ENCODE measurements at regions not wholly inside any gene's neighbourhood (a gene's known extent, or its start where the extent isn't known, plus 50 kb on each side); places are given as distances from the start of the nearest gene placed in this dataset.

GRCh38 chr5:113984928-113985327 lies 376.9 kb upstream of the KCNN2 start:
- Histone ChIP-seq H3K4me3 (no peak overlapping the region), H3K27ac (no peak overlapping the region), H3K27me3 (no peaks in the 10 kb centered on the region), H3K36me3 (no peaks in the 10 kb centered on the region), H3K9me3 (no peaks in the 10 kb centered on the region), H3K4me1 (no peaks in the 10 kb centered on the region)
- TF ChIP-seq CTCF (IDR thresholded peaks at IDR 0.05) (no peak), POLR2AphosphoS5 (IDR thresholded peaks at IDR 0.05) (no peak), EP300 (IDR thresholded peaks at IDR 0.05) (no peak), POLR2A (IDR thresholded peaks at IDR 0.05) (no peak)
- 14 to 33% (median 17%) methylated on average over 2 of the region's 2 CpGs for WGBS, 5 donors
- intact Hi-C loops (cut with DNase I; ENCODE audit: low total_unique reads), result no loop called here
- peak in 1 of 2 donors; percentile 5 for DNase-seq

GRCh38 chr5:113985505-113985904 lies 376.4 kb upstream of the KCNN2 start:
- H3K27ac ChIP-seq, result no peak overlapping the region
- no peaks in the 10 kb centered on the region for H3K9me3 ChIP-seq
- TF ChIP-seq EP300 (IDR thresholded peaks at IDR 0.05), result no peak
- TF ChIP-seq POLR2AphosphoS5 (IDR thresholded peaks at IDR 0.05), result no peak
- TF ChIP-seq CTCF (IDR thresholded peaks at IDR 0.05), result no peak
- no peak for TF ChIP-seq POLR2A (IDR thresholded peaks at IDR 0.05)
- intact Hi-C loops (cut with DNase I; ENCODE audit: low total_unique reads), result no loop called here
- no peak for DNase-seq
- 68 to 81% (median 74%) methylated on average over 4 of the region's 4 CpGs for WGBS, 5 donors
- no peak overlapping the region for H3K4me3 ChIP-seq
- no peaks in the 10 kb centered on the region for H3K27me3 ChIP-seq
- no peaks in the 10 kb centered on the region for H3K4me1 ChIP-seq
- no peaks in the 10 kb centered on the region for H3K36me3 ChIP-seq

- H3K36me3 ChIP-seq, result no peaks in the 10 kb centered on the region
- intact Hi-C loops (cut with DNase I; ENCODE audit: low total_unique reads), result no loop called here
- H3K4me3 ChIP-seq, result no peak overlapping the region
- DNase-seq, result no peak
- no peaks in the 10 kb centered on the region for H3K9me3 ChIP-seq
- no peaks in the 10 kb centered on the region for H3K27me3 ChIP-seq
- H3K4me1 ChIP-seq, result no peaks in the 10 kb centered on the region
- no peak overlapping the region for H3K27ac ChIP-seq
- no peak for TF ChIP-seq EP300 (IDR thresholded peaks at IDR 0.05)
- no peak for TF ChIP-seq POLR2A (IDR thresholded peaks at IDR 0.05)
- 75 to 89% (median 83%) methylated on average over 6 of the region's 6 CpGs for WGBS, 5 donors
Measured at GRCh38 chr5:113989278-113989912, 372.5 kb upstream of the KCNN2 start.

- DNase-seq, result no peak
- Histone ChIP-seq H3K27me3 (no peaks in the 10 kb centered on the region), H3K27ac (no peak overlapping the region), H3K4me3 (no peak overlapping the region), H3K9me3 (no peaks in the 10 kb centered on the region), H3K4me1 (no peaks in the 10 kb centered on the region), H3K36me3 (no peaks in the 10 kb centered on the region)
- TF ChIP-seq POLR2A (IDR thresholded peaks at IDR 0.05) (no peak), POLR2AphosphoS5 (IDR thresholded peaks at IDR 0.05) (no peak), CTCF (IDR thresholded peaks at IDR 0.05) (no peak), EP300 (IDR thresholded peaks at IDR 0.05) (no peak)
- intact Hi-C loops (cut with DNase I; ENCODE audit: low total_unique reads), result no loop called here
Measured at GRCh38 chr5:113989913-113990305, 372.0 kb upstream of the KCNN2 start.

GRCh38 chr5:114001076-114001475 lies 360.8 kb upstream of the KCNN2 start:
- no peaks in the 10 kb centered on the region for H3K27me3 ChIP-seq
- TF ChIP-seq POLR2A (IDR thresholded peaks at IDR 0.05), result no peak
- no peak for TF ChIP-seq EP300 (IDR thresholded peaks at IDR 0.05)
- TF ChIP-seq POLR2AphosphoS5 (IDR thresholded peaks at IDR 0.05), result no peak
- no peak for TF ChIP-seq CTCF (IDR thresholded peaks at IDR 0.05)
- no peak overlapping the region for H3K27ac ChIP-seq
- H3K4me1 ChIP-seq, result no peaks in the 10 kb centered on the region
- intact Hi-C loops (cut with DNase I; ENCODE audit: low total_unique reads), result no loop called here
- H3K4me3 ChIP-seq, result no peak overlapping the region
- 0 to 79% (median 52%) methylated on average over 1 of the region's 1 CpG for WGBS, 5 donors
- no peaks in the 10 kb centered on the region for H3K9me3 ChIP-seq
- no peaks in the 10 kb centered on the region for H3K36me3 ChIP-seq
- DNase-seq, result no peak
